SK-N-SH (cell line): ENCODE measurements at regions not wholly inside any gene's neighbourhood (a gene's known extent, or its start where the extent isn't known, plus 50 kb on each side); places are given as distances from the start of the nearest gene placed in this dataset.

Experiments
- CHD2 ChIP-seq: fragments of 150-350 bp; IDR thresholded peaks from 2 replicates; pipeline ENCODE4 v1.6.1; 2018; ENCODE audit warnings: low read length; ENCODE audit not compliant: partially characterized antibody
- EP300 ChIP-seq, 2 experiments: IDR thresholded peaks; 2 replicates each; pipeline versions ENCODE4 v1.4.0 to v1.6.1; 2012; ENCODE audit warnings: borderline replicate concordance in 1 of 2, low read depth in 1 of 2, low read length in 1 of 2
- MAX ChIP-seq: IDR thresholded peaks from 2 replicates; pipeline ENCODE4 v1.4.0; 2012; ENCODE audit warnings: low read depth
- MXI1 ChIP-seq: IDR thresholded peaks from 2 replicates; pipeline ENCODE4 v1.6.1; 2012; ENCODE audit warnings: mild to moderate bottlenecking, low read depth, low read length, improper control_type of control experiment
- NFIC ChIP-seq: IDR thresholded peaks from 2 replicates; pipeline ENCODE4 v1.4.0; 2012; ENCODE audit warnings: borderline replicate concordance
- POLR2AphosphoS5 ChIP-seq: IDR thresholded peaks from 2 replicates; pipeline ENCODE4 v1.6.1; 2012; ENCODE audit warnings: low read depth, low read length
- REST ChIP-seq: IDR thresholded peaks from 2 replicates; pipeline ENCODE4 v1.6.1; 2012; ENCODE audit warnings: mild to moderate bottlenecking, low read depth, low read length, moderate library complexity
- TCF12 ChIP-seq: IDR thresholded peaks from 2 replicates; pipeline ENCODE4 v1.4.0; 2012
- ZBTB33 ChIP-seq: IDR thresholded peaks from 2 replicates; pipeline ENCODE4 v1.4.0; 2012; ENCODE audit warnings: low read depth, borderline replicate concordance
- TF ChIP-seq, protein P1 (sequence below): fragments of 200-600 bp; sonication (generic); IDR thresholded peaks from 2 replicates; pipeline ENCODE4 v1.6.1; 2017; ENCODE audit warnings: antibody characterized with exemption, mild to moderate bottlenecking, moderate library complexity

DNA sequence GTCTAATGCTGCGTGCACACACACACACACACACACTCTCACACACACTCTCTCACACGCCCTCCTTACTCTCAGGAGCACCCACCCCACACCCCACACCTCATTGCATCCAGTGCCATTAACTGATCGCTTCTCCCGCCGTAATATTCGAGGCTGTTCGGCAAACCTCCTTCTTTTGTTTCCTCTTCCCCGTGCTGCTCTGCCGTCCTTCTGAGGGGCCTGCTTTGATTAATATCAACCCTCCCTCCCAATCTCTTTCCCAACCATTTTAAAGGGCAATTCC lies 156.2 kb upstream of the TNRC6C start:
- TF ChIP-seq MAX = no peak
- no peak for TF ChIP-seq NFIC
- TF ChIP-seq, protein P1, sequence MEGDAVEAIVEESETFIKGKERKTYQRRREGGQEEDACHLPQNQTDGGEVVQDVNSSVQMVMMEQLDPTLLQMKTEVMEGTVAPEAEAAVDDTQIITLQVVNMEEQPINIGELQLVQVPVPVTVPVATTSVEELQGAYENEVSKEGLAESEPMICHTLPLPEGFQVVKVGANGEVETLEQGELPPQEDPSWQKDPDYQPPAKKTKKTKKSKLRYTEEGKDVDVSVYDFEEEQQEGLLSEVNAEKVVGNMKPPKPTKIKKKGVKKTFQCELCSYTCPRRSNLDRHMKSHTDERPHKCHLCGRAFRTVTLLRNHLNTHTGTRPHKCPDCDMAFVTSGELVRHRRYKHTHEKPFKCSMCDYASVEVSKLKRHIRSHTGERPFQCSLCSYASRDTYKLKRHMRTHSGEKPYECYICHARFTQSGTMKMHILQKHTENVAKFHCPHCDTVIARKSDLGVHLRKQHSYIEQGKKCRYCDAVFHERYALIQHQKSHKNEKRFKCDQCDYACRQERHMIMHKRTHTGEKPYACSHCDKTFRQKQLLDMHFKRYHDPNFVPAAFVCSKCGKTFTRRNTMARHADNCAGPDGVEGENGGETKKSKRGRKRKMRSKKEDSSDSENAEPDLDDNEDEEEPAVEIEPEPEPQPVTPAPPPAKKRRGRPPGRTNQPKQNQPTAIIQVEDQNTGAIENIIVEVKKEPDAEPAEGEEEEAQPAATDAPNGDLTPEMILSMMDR = no peak
- TF ChIP-seq REST = no peak
- TF ChIP-seq TCF12 = no peak
- no peak for TF ChIP-seq EP300 (IDR thresholded peaks at IDR 0.05; ENCODE audit: borderline replicate concordance in 1 of 2, low read depth in 1 of 2, low read length in 1 of 2)
- no peak for TF ChIP-seq ZBTB33
- TF ChIP-seq MXI1 = no peak
- no peak for TF ChIP-seq POLR2AphosphoS5
- no peak for TF ChIP-seq CHD2
